ENCODE measurements at regions not wholly inside any gene's neighbourhood (a gene's known extent, or its start where the extent isn't known, plus 50 kb on each side); places are given as distances from the start of the nearest gene placed in this dataset.

DNA sequence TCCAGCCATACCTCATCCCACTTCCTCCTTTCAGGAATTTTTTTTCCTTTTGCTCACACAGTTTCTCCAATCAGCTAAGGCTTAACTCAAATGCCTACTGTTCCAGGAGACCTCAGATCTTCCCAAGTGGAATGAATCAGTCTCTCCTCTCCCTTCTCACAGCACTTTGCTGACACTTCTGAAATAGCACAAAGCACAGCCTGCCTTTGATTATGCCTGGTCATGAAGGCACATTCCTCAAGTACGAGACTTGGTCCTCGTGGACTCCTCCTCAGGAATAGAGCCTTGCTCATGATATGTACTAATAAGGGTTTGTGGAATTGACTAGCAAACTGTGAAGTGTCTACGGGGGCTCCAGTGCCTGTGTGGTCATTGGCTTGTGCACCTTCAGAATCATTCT, 176.7 kb upstream of the TENM4 start:
- H3K36me3 ChIP-seq (ENCODE audit: control insufficient read depth in 4 of 4, insufficient read depth in 4 of 4, low read length in 4 of 4) = no peaks in the 10 kb centered on the region
- H3K4me3 ChIP-seq = no peak overlapping the region
- no peak for ATAC-seq (ENCODE audit: insufficient read depth, low FRiP score)
- no peak overlapping the region for H3K9ac ChIP-seq (ENCODE audit: insufficient read depth in 1 of 2, low read length in 2 of 2)
- no peak for TF ChIP-seq CTCF (IDR thresholded peaks at IDR 0.05; ENCODE audit: control extremely low read depth, extremely low read depth)
- no peaks in the 10 kb centered on the region for H3K9me3 ChIP-seq (ENCODE audit: control insufficient read depth in 4 of 4, insufficient read depth in 3 of 4, low read length in 3 of 4)
- H3K27me3 ChIP-seq (ENCODE audit: control insufficient read depth in 3 of 3, insufficient read depth in 3 of 3, low read length in 2 of 3) = no peaks in the 10 kb centered on the region
- WGBS, 2 donors = 63 to 75% methylated on average over 3 of the region's 3 CpGs
- no peaks in the 10 kb centered on the region for H3K4me1 ChIP-seq (ENCODE audit: control insufficient read depth in 5 of 5, insufficient read depth in 5 of 5, low read length in 5 of 5)
- no peak overlapping the region for H3K27ac ChIP-seq (ENCODE audit: low read depth in 1 of 2, low read length in 1 of 2)
- DNase-seq = no peak

GRCh38 chr11:79616392-79616851, 175.6 kb upstream of the TENM4 start:
- no peak for TF ChIP-seq CTCF (IDR thresholded peaks at IDR 0.05; ENCODE audit: control extremely low read depth, extremely low read depth)
- no peak overlapping the region for H3K4me3 ChIP-seq
- 70 to 82% methylated on average over 3 of the region's 3 CpGs for WGBS, 2 donors
- no peaks in the 10 kb centered on the region for H3K36me3 ChIP-seq (ENCODE audit: control insufficient read depth in 4 of 4, insufficient read depth in 4 of 4, low read length in 4 of 4)
- H3K27me3 ChIP-seq (ENCODE audit: control insufficient read depth in 3 of 3, insufficient read depth in 3 of 3, low read length in 2 of 3) = no peaks in the 10 kb centered on the region
- H3K9ac ChIP-seq (ENCODE audit: insufficient read depth in 1 of 2, low read length in 2 of 2) = no peak overlapping the region
- DNase-seq (no peak), ATAC-seq (ENCODE audit: insufficient read depth, low FRiP score) (no peak)
- H3K4me1 ChIP-seq (ENCODE audit: control insufficient read depth in 5 of 5, insufficient read depth in 5 of 5, low read length in 5 of 5) = no peaks in the 10 kb centered on the region
- no peak overlapping the region for H3K27ac ChIP-seq (ENCODE audit: low read depth in 1 of 2, low read length in 1 of 2)
- no peaks in the 10 kb centered on the region for H3K9me3 ChIP-seq (ENCODE audit: control insufficient read depth in 4 of 4, insufficient read depth in 3 of 4, low read length in 3 of 4)

- H3K27ac ChIP-seq (ENCODE audit: low read depth in 1 of 2, low read length in 1 of 2) = no peak overlapping the region
- no peaks in the 10 kb centered on the region for H3K4me1 ChIP-seq (ENCODE audit: control insufficient read depth in 5 of 5, insufficient read depth in 5 of 5, low read length in 5 of 5)
- H3K9ac ChIP-seq (ENCODE audit: insufficient read depth in 1 of 2, low read length in 2 of 2) = no peak overlapping the region
- H3K9me3 ChIP-seq (ENCODE audit: control insufficient read depth in 4 of 4, insufficient read depth in 3 of 4, low read length in 3 of 4) = peaks cover 0 to 2% (median 0%) of the 10 kb centered on the region in 4 donors
- no peak for TF ChIP-seq CTCF (IDR thresholded peaks at IDR 0.05; ENCODE audit: control extremely low read depth, extremely low read depth)
- no peak overlapping the region for H3K4me3 ChIP-seq
- H3K27me3 ChIP-seq (ENCODE audit: control insufficient read depth in 3 of 3, insufficient read depth in 3 of 3, low read length in 2 of 3) = no peaks in the 10 kb centered on the region
- no peak for DNase-seq
- no peaks in the 10 kb centered on the region for H3K36me3 ChIP-seq (ENCODE audit: control insufficient read depth in 4 of 4, insufficient read depth in 4 of 4, low read length in 4 of 4)
- no peak for ATAC-seq (ENCODE audit: insufficient read depth, low FRiP score)
- WGBS, 2 donors = 77 to 82% methylated on average over 5 of the region's 5 CpGs
Measured at GRCh38 chr11:79615425-79615824, 174.6 kb upstream of the TENM4 start.

GRCh38 chr11:79610678-79611077, 169.8 kb upstream of the TENM4 start:
- Histone ChIP-seq H3K9ac (ENCODE audit: insufficient read depth in 1 of 2, low read length in 2 of 2) (no peak overlapping the region), H3K9me3 (ENCODE audit: control insufficient read depth in 4 of 4, insufficient read depth in 3 of 4, low read length in 3 of 4) (peaks cover 0 to 2% (median 0%) of the 10 kb centered on the region in 4 donors), H3K4me3 (no peak overlapping the region), H3K36me3 (ENCODE audit: control insufficient read depth in 4 of 4, insufficient read depth in 4 of 4, low read length in 4 of 4) (no peaks in the 10 kb centered on the region), H3K27ac (ENCODE audit: low read depth in 1 of 2, low read length in 1 of 2) (no peak overlapping the region), H3K27me3 (ENCODE audit: control insufficient read depth in 3 of 3, insufficient read depth in 3 of 3, low read length in 2 of 3) (no peaks in the 10 kb centered on the region), H3K4me1 (ENCODE audit: control insufficient read depth in 5 of 5, insufficient read depth in 5 of 5, low read length in 5 of 5) (no peaks in the 10 kb centered on the region)
- TF ChIP-seq CTCF (IDR thresholded peaks at IDR 0.05; ENCODE audit: control extremely low read depth, extremely low read depth) = no peak
- WGBS, 2 donors = 80 to 84% methylated on average over 7 of the region's 7 CpGs
- ATAC-seq (ENCODE audit: insufficient read depth, low FRiP score) = no peak
- no peak for DNase-seq

Measured in lung (tissue), 11 donors.